ENCODE measurements at regions not wholly inside any gene's neighbourhood (a gene's known extent, or its start where the extent isn't known, plus 50 kb on each side); places are given as distances from the start of the nearest gene placed in this dataset.

DNA sequence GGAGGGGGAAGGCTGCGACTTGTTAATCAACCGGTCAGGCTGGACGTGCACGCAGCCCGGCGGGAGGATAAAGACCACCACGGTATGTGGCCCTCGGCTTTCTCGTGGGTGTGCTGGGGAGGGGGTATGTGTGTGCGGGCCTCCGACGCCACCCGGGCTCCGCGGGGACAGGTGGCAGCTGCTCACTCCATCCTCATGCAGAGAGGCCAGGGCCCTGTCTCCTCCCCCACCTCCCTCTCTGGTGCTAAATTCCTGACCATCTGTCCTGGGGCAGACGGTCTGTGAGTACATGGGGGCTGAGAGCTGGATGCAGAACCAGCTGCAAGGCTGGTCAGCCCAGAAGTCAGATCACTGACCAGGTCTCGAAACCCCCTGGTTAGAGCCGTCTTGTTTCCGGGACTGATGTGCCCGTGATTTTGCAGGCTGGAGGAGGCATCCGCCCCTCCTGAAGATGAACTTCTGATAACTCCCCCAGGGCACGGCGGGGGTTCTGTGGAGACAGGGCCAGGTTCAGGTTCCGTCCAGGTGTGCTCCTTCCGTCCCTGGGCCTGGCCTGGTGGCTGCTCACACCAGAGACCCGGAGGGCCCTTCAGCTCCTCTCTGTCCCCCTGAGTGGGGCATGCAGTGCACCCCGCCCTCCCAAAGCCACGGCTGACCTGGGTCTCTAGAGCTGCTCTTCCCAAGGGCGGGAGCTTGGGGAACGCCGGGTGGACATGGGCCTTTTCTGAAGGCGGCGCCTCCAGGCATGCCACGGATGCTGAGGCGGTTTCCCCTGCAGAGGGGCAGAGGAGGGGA is 1119.7 kb downstream of the BRD1 start:
- TF ChIP-seq POLR2AphosphoS5 (IDR thresholded peaks at IDR 0.05; ENCODE audit: low read depth, low read length) (no peak), EZH2phosphoT487 (IDR thresholded peaks at IDR 0.05; ENCODE audit: borderline replicate concordance) (no peak), ELF1 (IDR thresholded peaks at IDR 0.05; ENCODE audit: borderline replicate concordance, low read depth) (no peak), POLR2A (IDR thresholded peaks at IDR 0.05; ENCODE audit: borderline replicate concordance, extremely low read depth, insufficient read depth, insufficient read length) (no peak), ZNF274 (IDR thresholded peaks at IDR 0.05; ENCODE audit: low read depth, low read length) (no peak), SIN3A (IDR thresholded peaks at IDR 0.05; ENCODE audit: low read depth) (no peak), SP1 (IDR thresholded peaks at IDR 0.05; ENCODE audit: low read depth) (no peak), EZH2 (IDR thresholded peaks at IDR 0.05) (no peak)
- TF ChIP-seq, protein P1, sequence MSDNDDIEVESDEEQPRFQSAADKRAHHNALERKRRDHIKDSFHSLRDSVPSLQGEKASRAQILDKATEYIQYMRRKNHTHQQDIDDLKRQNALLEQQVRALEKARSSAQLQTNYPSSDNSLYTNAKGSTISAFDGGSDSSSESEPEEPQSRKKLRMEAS (IDR thresholded peaks at IDR 0.05) = no peak
- TF ChIP-seq, protein P2, sequence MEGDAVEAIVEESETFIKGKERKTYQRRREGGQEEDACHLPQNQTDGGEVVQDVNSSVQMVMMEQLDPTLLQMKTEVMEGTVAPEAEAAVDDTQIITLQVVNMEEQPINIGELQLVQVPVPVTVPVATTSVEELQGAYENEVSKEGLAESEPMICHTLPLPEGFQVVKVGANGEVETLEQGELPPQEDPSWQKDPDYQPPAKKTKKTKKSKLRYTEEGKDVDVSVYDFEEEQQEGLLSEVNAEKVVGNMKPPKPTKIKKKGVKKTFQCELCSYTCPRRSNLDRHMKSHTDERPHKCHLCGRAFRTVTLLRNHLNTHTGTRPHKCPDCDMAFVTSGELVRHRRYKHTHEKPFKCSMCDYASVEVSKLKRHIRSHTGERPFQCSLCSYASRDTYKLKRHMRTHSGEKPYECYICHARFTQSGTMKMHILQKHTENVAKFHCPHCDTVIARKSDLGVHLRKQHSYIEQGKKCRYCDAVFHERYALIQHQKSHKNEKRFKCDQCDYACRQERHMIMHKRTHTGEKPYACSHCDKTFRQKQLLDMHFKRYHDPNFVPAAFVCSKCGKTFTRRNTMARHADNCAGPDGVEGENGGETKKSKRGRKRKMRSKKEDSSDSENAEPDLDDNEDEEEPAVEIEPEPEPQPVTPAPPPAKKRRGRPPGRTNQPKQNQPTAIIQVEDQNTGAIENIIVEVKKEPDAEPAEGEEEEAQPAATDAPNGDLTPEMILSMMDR (IDR thresholded peaks at IDR 0.05 in 2 of 3, conservative IDR thresholded peaks at IDR 0.05 in 1 of 3; ENCODE audit: borderline replicate concordance in 1 of 3, insufficient read depth in 1 of 3, low read depth in 2 of 3, low read length in 2 of 3) = no peak
